A673 (cell line): ENCODE measurements at regions not wholly inside any gene's neighbourhood (a gene's known extent, or its start where the extent isn't known, plus 50 kb on each side); places are given as distances from the start of the nearest gene placed in this dataset.

Source experiments
- BruUV-seq: library from RNA; stranded (reverse); fragments of 400-500 nt; replicated peaks from 2 replicates; lab custom pipeline; 2021; lab: Mats Ljungman, UMichigan
- CTCF ChIA-PET: fragments of 300-600 bp; sonication (Branson Sonifier 250); formaldehyde crosslinking; loops from one replicate; lab custom pipeline; 2022; ENCODE audit warnings: antibody characterized with exemption; lab: Charles Lee
- POLR2A ChIA-PET: fragments of 300-600 bp; sonication (Branson Sonifier 250); formaldehyde crosslinking; loops from one replicate; lab custom pipeline; 2022; ENCODE audit warnings: antibody characterized with exemption; ENCODE audit not compliant: low non-redundant PET; lab: Charles Lee
- DNase-seq: peaks from one replicate; pipeline ENCODE4 v3.0.0-alpha.2; 2015; ENCODE audit warnings: low spot score
- H3K27ac ChIP-seq: fragments of 200-600 bp; sonication (generic); 2 replicates; pipeline ENCODE4 v1.5.1; 2016; ENCODE audit warnings: mixed run types, low read depth, mild to moderate bottlenecking, mixed read lengths, antibody characterized with exemption, low read length; ENCODE audit not compliant: poor library complexity, severe bottlenecking
- H3K27me3 ChIP-seq: fragments of 200-600 bp; sonication (generic); replicated peaks from 2 replicates; pipeline ENCODE4 v1.6.1; 2017; ENCODE audit warnings: mixed run types, low read depth, mild to moderate bottlenecking, mixed read lengths, antibody characterized with exemption, low read length; ENCODE audit not compliant: insufficient read depth, poor library complexity
- H3K36me3 ChIP-seq: fragments of 200-600 bp; sonication (generic); 2 replicates; pipeline ENCODE4 v1.6.1; 2016; ENCODE audit warnings: mixed run types, mild to moderate bottlenecking, mixed read lengths, antibody characterized with exemption, low read length; ENCODE audit not compliant: insufficient read depth, poor library complexity, severe bottlenecking
- H3K4me1 ChIP-seq: fragments of 200-600 bp; sonication (generic); 2 replicates; pipeline ENCODE4 v1.6.1; 2017; ENCODE audit warnings: mixed run types, mild to moderate bottlenecking, mixed read lengths, antibody characterized with exemption, low read length; ENCODE audit not compliant: insufficient read depth, poor library complexity, severe bottlenecking
- H3K4me3 ChIP-seq: fragments of 200-600 bp; sonication (generic); 2 replicates; pipeline ENCODE4 v1.5.1; 2016; ENCODE audit warnings: low read depth, mixed run types, mild to moderate bottlenecking, mixed read lengths, low read length; ENCODE audit not compliant: poor library complexity, severe bottlenecking
- H3K9me3 ChIP-seq: fragments of 200-600 bp; sonication (generic); 2 replicates; pipeline ENCODE4 v1.6.1; 2016; ENCODE audit warnings: mixed run types, low read depth, mild to moderate bottlenecking, mixed read lengths, antibody characterized with exemption, low read length; ENCODE audit not compliant: poor library complexity, severe bottlenecking
- CTCF ChIP-seq: fragments of 300-800, 200-600 bp; sonication (generic); conservative IDR thresholded peaks from 2 replicates; pipeline ENCODE4 v1.5.1; 2017; ENCODE audit warnings: low read depth, mild to moderate bottlenecking, antibody characterized with exemption, low read length, moderate library complexity, mixed read lengths
- EZH2 ChIP-seq: fragments of 200-600 bp; sonication (generic); IDR thresholded peaks from 2 replicates; pipeline ENCODE4 v1.6.1; 2017; ENCODE audit warnings: borderline replicate concordance, low read depth, mild to moderate bottlenecking, mixed read lengths, antibody characterized with exemption, low read length; ENCODE audit not compliant: poor library complexity, severe bottlenecking
- intact Hi-C: fragments of 100-400 bp; cut with micrococcal nuclease; formaldehyde crosslinking; loops from one replicate; pipeline ENCODE4 v1.10.0; 2022; ENCODE audit not compliant: unreplicated experiment

- intact Hi-C loops, result no loop called here
- no TSS peak for BruUV-seq
- ChIA-PET CTCF (no interaction called here), POLR2A (no interaction called here)
- no peaks in the 10 kb centered on the region for H3K9me3 ChIP-seq
- no peak for DNase-seq
- TF ChIP-seq CTCF (no peak), EZH2 (no peak)
- H3K27me3 ChIP-seq, result peaks cover 7% of the 10 kb centered on the region
- no peaks in the 10 kb centered on the region for H3K4me1 ChIP-seq
- no peak overlapping the region for H3K4me3 ChIP-seq
- no peak overlapping the region for H3K27ac ChIP-seq
- no peaks in the 10 kb centered on the region for H3K36me3 ChIP-seq
Measured at GRCh38 chr9:7508516-7508915, 291.1 kb downstream of the DMAC1 start.

GRCh38 chr9:7507566-7508270 lies 291.9 kb downstream of the DMAC1 start:
- H3K27me3 ChIP-seq, result peaks cover 7% of the 10 kb centered on the region
- POLR2A ChIA-PET, result no interaction called here
- no peak overlapping the region for H3K4me3 ChIP-seq
- TF ChIP-seq CTCF (no peak), EZH2 (no peak)
- H3K9me3 ChIP-seq, result no peaks in the 10 kb centered on the region
- DNase-seq, result no peak
- H3K36me3 ChIP-seq, result no peaks in the 10 kb centered on the region
- intact Hi-C loops, result no loop called here
- H3K4me1 ChIP-seq, result no peaks in the 10 kb centered on the region
- CTCF ChIA-PET, result no interaction called here
- BruUV-seq, result no TSS peak
- no peak overlapping the region for H3K27ac ChIP-seq

- CTCF ChIA-PET, result no interaction called here
- BruUV-seq, result no TSS peak
- intact Hi-C loops, result no loop called here
Measured at GRCh38 chr9:7507026-7507425, 292.6 kb downstream of the DMAC1 start.

More at GRCh38 chr9:7507026-7507425, 292.6 kb downstream of the DMAC1 start:
- no peak overlapping the region for H3K27ac ChIP-seq
- no peak for DNase-seq
- H3K27me3 ChIP-seq, result peaks cover 7% of the 10 kb centered on the region
- TF ChIP-seq EZH2, result no peak
- TF ChIP-seq CTCF, result no peak
- POLR2A ChIA-PET, result no interaction called here
- H3K4me1 ChIP-seq, result no peaks in the 10 kb centered on the region
- H3K4me3 ChIP-seq, result no peak overlapping the region
- no peaks in the 10 kb centered on the region for H3K9me3 ChIP-seq
- H3K36me3 ChIP-seq, result no peaks in the 10 kb centered on the region
